ENCODE measurements at regions not wholly inside any gene's neighbourhood (a gene's known extent, or its start where the extent isn't known, plus 50 kb on each side); places are given as distances from the start of the nearest gene placed in this dataset.

DNA sequence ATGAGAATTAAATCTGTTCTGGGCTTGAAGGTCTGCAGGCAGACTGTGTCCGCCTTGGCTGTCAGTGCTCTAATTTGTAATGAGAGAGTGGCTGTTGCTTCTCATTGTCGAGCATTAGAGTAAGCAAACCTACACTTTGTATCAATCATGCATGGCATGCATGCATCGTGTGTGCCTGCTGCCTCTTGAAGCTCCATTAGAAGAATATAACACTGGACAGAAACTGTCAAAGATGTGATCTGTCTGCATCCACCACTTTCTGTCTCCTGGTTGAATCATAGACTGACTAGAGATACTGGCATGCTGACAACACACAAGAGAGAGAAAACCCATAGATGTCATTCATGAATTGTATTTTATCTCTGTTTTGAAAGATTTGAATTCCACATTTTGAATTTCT, 275.0 kb upstream of the NXPH2 start:
- no peak for TF ChIP-seq CTCF (IDR thresholded peaks at IDR 0.05)
- DNase-seq (ENCODE audit: extremely low spot score, unreplicated experiment), result no peak
- Mint-ChIP-seq H3K27me3 (ENCODE audit: unreplicated experiment) (peaks cover 32% of the 10 kb centered on the region), H3K4me3 (ENCODE audit: unreplicated experiment) (no peak overlapping the region), H3K4me1 (ENCODE audit: unreplicated experiment) (no peaks in the 10 kb centered on the region), H3K27ac (ENCODE audit: unreplicated experiment) (no peak overlapping the region), H3K9me3 (ENCODE audit: unreplicated experiment) (no peaks in the 10 kb centered on the region), H3K36me3 (ENCODE audit: unreplicated experiment) (no peaks in the 10 kb centered on the region)

GRCh38 chr2:139048017-139048416, 267.8 kb upstream of the NXPH2 start:
- H3K27ac Mint-ChIP-seq (ENCODE audit: unreplicated experiment), result no peak overlapping the region
- H3K9me3 Mint-ChIP-seq (ENCODE audit: unreplicated experiment), result no peaks in the 10 kb centered on the region
- H3K4me1 Mint-ChIP-seq (ENCODE audit: unreplicated experiment), result no peaks in the 10 kb centered on the region
- H3K4me3 Mint-ChIP-seq (ENCODE audit: unreplicated experiment), result no peak overlapping the region
- DNase-seq (ENCODE audit: extremely low spot score, unreplicated experiment), result no peak
- TF ChIP-seq CTCF (IDR thresholded peaks at IDR 0.05), result no peak
- H3K27me3 Mint-ChIP-seq (ENCODE audit: unreplicated experiment), result peaks cover 46% of the 10 kb centered on the region
- H3K36me3 Mint-ChIP-seq (ENCODE audit: unreplicated experiment), result no peaks in the 10 kb centered on the region

GRCh38 chr2:139045524-139045923, 265.3 kb upstream of the NXPH2 start:
- no peak overlapping the region for H3K4me3 Mint-ChIP-seq (ENCODE audit: unreplicated experiment)
- H3K36me3 Mint-ChIP-seq (ENCODE audit: unreplicated experiment), result no peaks in the 10 kb centered on the region
- no peak for TF ChIP-seq CTCF (IDR thresholded peaks at IDR 0.05)
- H3K27ac Mint-ChIP-seq (ENCODE audit: unreplicated experiment), result no peak overlapping the region
- no peaks in the 10 kb centered on the region for H3K4me1 Mint-ChIP-seq (ENCODE audit: unreplicated experiment)
- peaks cover 42% of the 10 kb centered on the region for H3K27me3 Mint-ChIP-seq (ENCODE audit: unreplicated experiment)
- no peaks in the 10 kb centered on the region for H3K9me3 Mint-ChIP-seq (ENCODE audit: unreplicated experiment)
- no peak for DNase-seq (ENCODE audit: extremely low spot score, unreplicated experiment)

DNA sequence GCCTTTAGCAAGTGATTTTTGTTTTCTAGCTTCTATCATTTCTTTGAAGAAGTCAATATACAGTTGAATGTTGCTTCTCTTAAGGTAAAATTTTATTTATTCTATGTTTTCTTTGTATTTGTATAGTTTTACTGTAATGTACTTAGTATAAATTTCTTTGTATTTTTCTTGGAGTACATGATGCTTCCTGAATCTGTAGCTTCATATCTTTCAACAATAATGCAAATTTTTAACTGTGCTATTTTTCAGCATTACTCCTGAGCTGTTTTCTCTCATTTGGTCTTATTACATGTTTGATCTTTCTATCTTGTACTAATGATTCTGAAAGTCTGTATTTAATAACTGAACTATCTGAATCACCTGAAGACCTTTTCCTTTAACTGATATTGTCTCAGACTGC, 253.9 kb upstream of the NXPH2 start:
- H3K4me3 Mint-ChIP-seq (ENCODE audit: unreplicated experiment), result no peak overlapping the region
- peaks cover 1% of the 10 kb centered on the region for H3K4me1 Mint-ChIP-seq (ENCODE audit: unreplicated experiment)
- peaks cover 6% of the 10 kb centered on the region for H3K9me3 Mint-ChIP-seq (ENCODE audit: unreplicated experiment)
- no peak for DNase-seq (ENCODE audit: extremely low spot score, unreplicated experiment)
- peaks cover 5% of the 10 kb centered on the region for H3K36me3 Mint-ChIP-seq (ENCODE audit: unreplicated experiment)
- TF ChIP-seq CTCF (IDR thresholded peaks at IDR 0.05), result no peak
- peaks cover 27% of the 10 kb centered on the region for H3K27me3 Mint-ChIP-seq (ENCODE audit: unreplicated experiment)
- H3K27ac Mint-ChIP-seq (ENCODE audit: unreplicated experiment), result no peak overlapping the region

GRCh38 chr2:139033300-139033699, 253.1 kb upstream of the NXPH2 start:
- Mint-ChIP-seq H3K36me3 (ENCODE audit: unreplicated experiment) (peaks cover 5% of the 10 kb centered on the region), H3K4me3 (ENCODE audit: unreplicated experiment) (no peak overlapping the region), H3K27me3 (ENCODE audit: unreplicated experiment) (peaks cover 22% of the 10 kb centered on the region), H3K9me3 (ENCODE audit: unreplicated experiment) (peaks cover 6% of the 10 kb centered on the region), H3K27ac (ENCODE audit: unreplicated experiment) (no peak overlapping the region), H3K4me1 (ENCODE audit: unreplicated experiment) (peaks cover 1% of the 10 kb centered on the region)
- no peak for DNase-seq (ENCODE audit: extremely low spot score, unreplicated experiment)
- TF ChIP-seq CTCF (IDR thresholded peaks at IDR 0.05), result no peak
